ENCODE measurements at regions not wholly inside any gene's neighbourhood (a gene's known extent, or its start where the extent isn't known, plus 50 kb on each side); places are given as distances from the start of the nearest gene placed in this dataset.

DNA sequence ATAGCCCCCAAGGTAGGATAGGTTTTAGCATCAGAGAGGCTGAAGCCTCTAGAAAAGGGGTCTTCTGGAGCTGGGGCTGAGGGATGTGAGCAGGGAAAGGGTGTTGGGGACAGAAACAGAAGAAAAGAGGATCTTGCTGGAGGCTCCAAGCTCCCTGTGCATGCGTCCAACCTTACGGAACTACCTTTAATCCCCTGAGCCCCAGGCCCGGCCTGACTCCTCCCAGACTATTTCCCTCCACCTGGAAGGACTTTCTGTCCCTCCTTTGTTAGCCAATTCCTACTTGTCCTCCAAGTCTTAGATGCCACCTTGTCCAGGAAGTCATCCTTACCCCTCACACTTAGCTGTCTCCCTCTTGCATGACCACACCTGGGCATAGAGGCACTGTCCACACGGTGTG lies 50.0 kb upstream of the VPS8 start:
- in situ Hi-C loops (cut with HindIII; ENCODE audit: low sequenced_read_pairs): loop anchor here (10.0 kb wide), 2 partner anchors 67 to 167 kb away; no protein-coding TSS in a partner anchor

Data from DLD1 (cell line).